ENCODE measurements at regions not wholly inside any gene's neighbourhood (a gene's known extent, or its start where the extent isn't known, plus 50 kb on each side); places are given as distances from the start of the nearest gene placed in this dataset.
"Not testable (repeated sequence)": the region's sequence is repeated elsewhere in the genome, so short reads cannot be mapped to it uniquely, and the experiment has no call there.

GRCh38 chr15:39250460-39251186, 330.3 kb upstream of the THBS1 start:
- Histone ChIP-seq H3K4me1 (replicated peaks in 1 of 2) (no peaks in the 10 kb centered on the region), H3K27ac (no peak overlapping the region), H3K4me3 (no peak overlapping the region)
- WGBS, 10 experiments, result 37 to 90% (median 80%) methylated on average over 1 to 4 of the region's 4 CpGs
- in situ Hi-C loops (cut with MboI; ENCODE audit: low pct_unique_long_range_greater_than_20kb in 2 of 9, low sequenced_read_pairs in 9 of 9, unreplicated experiment in 9 of 9), result no loop called here
- no peak for ATAC-seq (replicated peaks in 6 of 8)

- no peak for ATAC-seq (replicated peaks in 6 of 8)
- 40 to 95% (median 50%) methylated on average over 1 to 3 of the region's 3 CpGs; no CpG with 5 or more reads in 1 of the 10 experiments for WGBS, 10 experiments
- H3K27ac ChIP-seq, result no peak overlapping the region
- no peak overlapping the region for H3K4me3 ChIP-seq
- no peaks in the 10 kb centered on the region for H3K4me1 ChIP-seq (replicated peaks in 1 of 2)
- in situ Hi-C loops (cut with MboI; ENCODE audit: low pct_unique_long_range_greater_than_20kb in 2 of 9, low sequenced_read_pairs in 9 of 9, unreplicated experiment in 9 of 9), result no loop called here
These were observed 329.3 kb upstream of the THBS1 start for GRCh38 chr15:39251413-39252133.

- Histone ChIP-seq H3K4me3 (no peak overlapping the region), H3K27ac (no peak overlapping the region), H3K4me1 (replicated peaks in 1 of 2) (no peaks in the 10 kb centered on the region)
- in situ Hi-C loops (cut with MboI; ENCODE audit: low pct_unique_long_range_greater_than_20kb in 2 of 9, low sequenced_read_pairs in 9 of 9, unreplicated experiment in 9 of 9), result no loop called here
- ATAC-seq (replicated peaks in 6 of 8), result no peak
- 70 to 100% (median 80%) methylated on average over 1 to 3 of the region's 4 CpGs; no CpG with 5 or more reads in 4 of the 10 experiments for WGBS, 10 experiments
These were observed 328.8 kb upstream of the THBS1 start for GRCh38 chr15:39252134-39252470.

GRCh38 chr15:39253552-39253951, 327.3 kb upstream of the THBS1 start:
- 40 to 100% (median 100%) methylated on average over 1 of the region's 1 CpG; no CpG with 5 or more reads in 3 of the 10 experiments for WGBS, 10 experiments
- Histone ChIP-seq H3K4me3 (no peak overlapping the region), H3K27ac (no peak overlapping the region), H3K4me1 (replicated peaks in 1 of 2) (no peaks in the 10 kb centered on the region)
- no peak for ATAC-seq (replicated peaks in 6 of 8)
- in situ Hi-C loops (cut with MboI; ENCODE audit: low pct_unique_long_range_greater_than_20kb in 2 of 9, low sequenced_read_pairs in 9 of 9, unreplicated experiment in 9 of 9), result no loop called here

- H3K4me1 ChIP-seq (replicated peaks in 1 of 2), result no peaks in the 10 kb centered on the region
- WGBS, 10 experiments, result 66 to 100% (median 94%) methylated on average over 1 to 4 of the region's 4 CpGs; no CpG with 5 or more reads in 2 of the 10 experiments
- no peak overlapping the region for H3K27ac ChIP-seq
- in situ Hi-C loops (cut with MboI; ENCODE audit: low pct_unique_long_range_greater_than_20kb in 2 of 9, low sequenced_read_pairs in 9 of 9, unreplicated experiment in 9 of 9), result no loop called here
- no peak for ATAC-seq (replicated peaks in 6 of 8)
- H3K4me3 ChIP-seq, result no peak overlapping the region
These were observed 326.7 kb upstream of the THBS1 start for GRCh38 chr15:39254181-39254580.

GRCh38 chr15:39255760-39256159, 325.1 kb upstream of the THBS1 start:
- 67 to 100% (median 80%) methylated on average over 1 to 6 of the region's 7 CpGs for WGBS, 10 experiments
- in situ Hi-C loops (cut with MboI; ENCODE audit: low pct_unique_long_range_greater_than_20kb in 2 of 9, low sequenced_read_pairs in 9 of 9, unreplicated experiment in 9 of 9), result no loop called here
- Histone ChIP-seq H3K4me1 (replicated peaks in 1 of 2) (no peaks in the 10 kb centered on the region), H3K4me3 (no peak overlapping the region), H3K27ac (no peak overlapping the region)
- ATAC-seq (replicated peaks in 6 of 8), result no peak

GRCh38 chr15:39260391-39260790, 320.5 kb upstream of the THBS1 start:
- Histone ChIP-seq H3K27ac (no peak overlapping the region), H3K4me3 (no peak overlapping the region), H3K4me1 (replicated peaks in 1 of 2) (no peaks in the 10 kb centered on the region)
- ATAC-seq (replicated peaks in 6 of 8), result no peak
- WGBS, 10 experiments, result 60 to 100% (median 100%) methylated on average over 1 of the region's 1 CpG; no CpG with 5 or more reads in 3 of the 10 experiments
- in situ Hi-C loops (cut with MboI; ENCODE audit: low pct_unique_long_range_greater_than_20kb in 2 of 9, low sequenced_read_pairs in 9 of 9, unreplicated experiment in 9 of 9), result no loop called here

GRCh38 chr15:39260791-39261190, 320.1 kb upstream of the THBS1 start:
- Histone ChIP-seq H3K27ac (no peak overlapping the region), H3K4me3 (no peak overlapping the region), H3K4me1 (replicated peaks in 1 of 2) (no peaks in the 10 kb centered on the region)
- in situ Hi-C loops (cut with MboI; ENCODE audit: low pct_unique_long_range_greater_than_20kb in 2 of 9, low sequenced_read_pairs in 9 of 9, unreplicated experiment in 9 of 9), result no loop called here
- no peak for ATAC-seq (replicated peaks in 6 of 8)

- H3K27ac ChIP-seq; ATAC-seq (replicated peaks in 6 of 8); H3K4me1 ChIP-seq (replicated peaks in 1 of 2); in situ Hi-C loops (cut with MboI; ENCODE audit: low pct_unique_long_range_greater_than_20kb in 2 of 9, low sequenced_read_pairs in 9 of 9, unreplicated experiment in 9 of 9); H3K4me3 ChIP-seq: not testable (repeated sequence)
- WGBS, 10 experiments, result 60 to 93% (median 79%) methylated on average over 2 to 4 of the region's 4 CpGs; no CpG with 5 or more reads in 2 of the 10 experiments
These were observed 319.3 kb upstream of the THBS1 start for GRCh38 chr15:39261397-39262183.

- H3K4me3 ChIP-seq; H3K4me1 ChIP-seq (replicated peaks in 1 of 2); H3K27ac ChIP-seq; ATAC-seq (replicated peaks in 6 of 8); in situ Hi-C loops (cut with MboI; ENCODE audit: low pct_unique_long_range_greater_than_20kb in 2 of 9, low sequenced_read_pairs in 9 of 9, unreplicated experiment in 9 of 9): not testable (repeated sequence)
- WGBS, 10 experiments, result 0 to 100% (median 67%) methylated on average over 1 to 6 of the region's 6 CpGs; no CpG with 5 or more reads in 3 of the 10 experiments
These were observed 317.7 kb upstream of the THBS1 start for GRCh38 chr15:39262995-39263772.

GRCh38 chr15:39265261-39265660, 315.6 kb upstream of the THBS1 start:
- no peak for ATAC-seq (replicated peaks in 6 of 8)
- Histone ChIP-seq H3K27ac (no peak overlapping the region), H3K4me3 (no peak overlapping the region), H3K4me1 (replicated peaks in 1 of 2) (no peaks in the 10 kb centered on the region)
- in situ Hi-C loops (cut with MboI; ENCODE audit: low pct_unique_long_range_greater_than_20kb in 2 of 9, low sequenced_read_pairs in 9 of 9, unreplicated experiment in 9 of 9), result no loop called here
- WGBS, 10 experiments, result 71 to 100% (median 92%) methylated on average over 1 to 4 of the region's 4 CpGs

- in situ Hi-C loops (cut with MboI; ENCODE audit: low pct_unique_long_range_greater_than_20kb in 2 of 9, low sequenced_read_pairs in 9 of 9, unreplicated experiment in 9 of 9), result no loop called here
These were observed 314.0 kb upstream of the THBS1 start for GRCh38 chr15:39266890-39267289.

GRCh38 chr15:39267685-39268084, 313.2 kb upstream of the THBS1 start:
- in situ Hi-C loops (cut with MboI; ENCODE audit: low pct_unique_long_range_greater_than_20kb in 2 of 9, low sequenced_read_pairs in 9 of 9, unreplicated experiment in 9 of 9), result no loop called here
- no peak overlapping the region for H3K4me3 ChIP-seq
- no peak for ATAC-seq (replicated peaks in 6 of 8)
- no peaks in the 10 kb centered on the region for H3K4me1 ChIP-seq (replicated peaks in 1 of 2)
- 80 to 100% (median 91%) methylated on average over 1 to 5 of the region's 7 CpGs; no CpG with 5 or more reads in 4 of the 10 experiments for WGBS, 10 experiments
- no peak overlapping the region for H3K27ac ChIP-seq

More at GRCh38 chr15:39266890-39267289, 314.0 kb upstream of the THBS1 start:
- no peaks in the 10 kb centered on the region for H3K4me1 ChIP-seq (replicated peaks in 1 of 2)
- no peak overlapping the region for H3K4me3 ChIP-seq
- H3K27ac ChIP-seq, result no peak overlapping the region
- ATAC-seq (replicated peaks in 6 of 8), result no peak
- WGBS, 10 experiments, result 10 to 100% (median 79%) methylated on average over 1 of the region's 1 CpG
